RPMI7951 (cell line): ENCODE measurements at regions not wholly inside any gene's neighbourhood (a gene's known extent, or its start where the extent isn't known, plus 50 kb on each side); places are given as distances from the start of the nearest gene placed in this dataset.
A peak's percentile ranks its signal among the peaks of the same experiment; 100 is the strongest.
"Not testable (repeated sequence)": the region's sequence is repeated elsewhere in the genome, so short reads cannot be mapped to it uniquely, and the experiment has no call there.

ENCODE experiments used
- DNase-seq: peaks from one replicate; pipeline ENCODE4 v3.0.0-alpha.2; 2012; ENCODE audit warnings: low read depth

DNA sequence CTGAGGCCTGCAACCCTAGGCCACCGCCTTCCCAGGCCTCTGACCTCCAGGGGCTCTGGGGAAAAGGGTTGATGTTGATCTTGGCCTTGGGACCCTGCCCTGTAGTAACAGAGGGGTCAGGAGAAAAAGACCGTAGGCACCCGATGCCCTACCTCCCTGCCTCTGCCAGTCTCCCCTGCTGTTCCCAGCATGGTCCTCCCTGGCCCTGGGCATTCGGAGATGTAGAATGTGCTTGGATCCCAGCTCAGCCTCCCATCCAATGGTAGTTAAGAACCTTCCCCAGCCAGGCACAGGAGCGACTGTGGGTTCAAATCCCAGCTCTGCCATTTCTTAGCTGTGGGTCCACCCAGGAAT, 72.0 kb upstream of the TARDBP start:
- DNase-seq = no peak

GRCh38 chr1:10940838-10941237, 71.6 kb upstream of the TARDBP start:
- no peak for DNase-seq

- peak; percentile 24 for DNase-seq
Measured at GRCh38 chr1:10941891-10942541, 70.4 kb upstream of the TARDBP start.

- DNase-seq = no peak
Measured at GRCh38 chr1:10942542-10942912, 69.9 kb upstream of the TARDBP start.

DNA sequence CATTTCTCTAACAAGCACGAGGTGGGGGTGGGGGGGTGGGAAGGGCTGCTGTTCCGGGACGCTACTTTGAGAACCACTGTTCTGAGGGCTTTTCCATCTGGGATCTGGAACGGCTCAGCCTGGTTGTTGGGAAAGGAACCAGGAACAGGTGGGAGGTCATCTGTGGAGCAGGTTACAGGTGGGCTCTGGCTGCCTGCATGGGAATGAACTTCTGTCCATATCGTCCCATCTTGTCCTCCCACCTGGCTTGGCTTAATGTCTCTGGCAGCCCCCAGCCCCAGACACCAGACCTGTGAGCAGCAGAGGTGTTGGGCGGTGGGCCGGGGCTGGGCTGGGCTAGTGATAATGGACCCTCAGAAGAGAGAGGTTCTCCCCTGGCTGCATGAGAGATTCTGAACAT, 69.4 kb upstream of the TARDBP start:
- DNase-seq = no peak

- DNase-seq = peak; percentile 58
Measured at GRCh38 chr1:10943991-10944730, 68.3 kb upstream of the TARDBP start.

GRCh38 chr1:10945991-10946509, 66.4 kb upstream of the TARDBP start:
- no peak for DNase-seq

DNA sequence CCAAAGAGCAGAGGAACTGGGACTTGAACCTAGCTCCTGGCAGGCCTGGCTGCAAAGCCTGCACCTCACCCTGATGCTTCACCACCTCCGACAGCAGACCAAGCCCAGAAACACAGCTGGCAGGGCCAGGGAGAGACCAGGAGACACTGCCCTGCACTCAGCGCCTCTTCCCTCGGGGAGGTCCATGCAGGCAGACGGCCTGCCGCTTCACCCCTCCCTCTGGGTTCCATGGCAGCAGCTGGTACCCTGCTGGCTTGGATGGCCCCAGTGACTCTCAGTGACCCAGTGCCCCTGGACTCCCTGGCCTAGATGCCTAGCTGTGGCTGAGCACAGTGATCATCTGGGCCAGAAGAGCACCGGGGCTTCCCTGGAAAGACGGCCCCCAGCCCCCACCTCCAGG, 65.3 kb upstream of the TARDBP start:
- no peak for DNase-seq

DNA sequence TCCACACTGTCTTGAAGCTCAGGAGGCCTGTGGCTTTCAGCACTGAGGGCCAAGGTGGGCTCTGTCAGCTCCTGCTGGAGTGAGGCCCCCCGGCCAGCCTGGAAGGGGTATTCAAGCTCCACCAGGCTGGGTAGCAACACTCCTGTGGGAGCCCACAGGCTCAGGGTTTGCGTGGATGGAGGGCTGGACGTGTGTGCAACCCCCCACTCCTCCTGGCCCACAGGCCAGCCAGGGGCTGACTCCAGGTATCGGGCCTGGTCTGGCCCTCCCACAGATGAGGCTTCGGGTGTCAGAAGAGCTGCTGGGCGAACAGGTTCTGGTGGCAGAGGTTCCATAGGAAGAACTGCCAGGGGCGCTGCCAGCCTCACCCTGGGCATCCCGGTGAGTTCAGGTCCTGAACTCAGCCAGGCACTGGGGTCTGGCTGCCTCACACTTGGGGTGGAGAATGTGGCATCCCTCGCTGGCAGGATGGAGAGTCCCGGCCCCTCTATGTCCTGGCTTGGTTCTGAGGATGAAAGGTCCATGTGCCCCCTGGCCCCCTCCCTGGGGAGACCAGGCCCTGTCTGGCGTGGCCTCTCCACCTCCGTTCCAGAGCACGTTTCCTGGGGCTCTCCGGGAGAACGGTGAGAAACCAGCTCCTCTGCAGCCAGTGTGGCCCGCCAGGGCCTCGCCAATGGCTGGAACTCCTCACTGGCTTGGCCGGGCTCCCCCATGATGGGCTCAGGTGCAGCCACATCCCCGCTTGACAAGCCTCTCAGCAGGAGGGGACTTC, 64.6 kb upstream of the TARDBP start:
- no peak for DNase-seq

DNA sequence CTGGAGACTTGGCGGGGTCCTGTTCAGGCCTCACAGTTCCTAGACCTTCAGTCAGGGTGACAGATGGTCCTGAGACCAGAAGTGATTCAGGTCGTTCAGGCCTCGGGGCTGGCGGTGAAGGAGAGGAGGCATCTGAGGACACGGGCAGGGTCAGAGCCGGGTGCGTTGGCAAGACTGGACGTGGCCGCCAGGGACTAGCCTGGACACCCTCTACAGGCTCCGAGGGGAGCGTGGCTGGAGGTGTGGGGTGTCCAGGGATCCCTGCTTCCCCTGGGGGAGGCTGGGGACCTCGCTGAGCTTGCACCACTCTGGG, 64.0 kb upstream of the TARDBP start:
- no peak for DNase-seq

DNA sequence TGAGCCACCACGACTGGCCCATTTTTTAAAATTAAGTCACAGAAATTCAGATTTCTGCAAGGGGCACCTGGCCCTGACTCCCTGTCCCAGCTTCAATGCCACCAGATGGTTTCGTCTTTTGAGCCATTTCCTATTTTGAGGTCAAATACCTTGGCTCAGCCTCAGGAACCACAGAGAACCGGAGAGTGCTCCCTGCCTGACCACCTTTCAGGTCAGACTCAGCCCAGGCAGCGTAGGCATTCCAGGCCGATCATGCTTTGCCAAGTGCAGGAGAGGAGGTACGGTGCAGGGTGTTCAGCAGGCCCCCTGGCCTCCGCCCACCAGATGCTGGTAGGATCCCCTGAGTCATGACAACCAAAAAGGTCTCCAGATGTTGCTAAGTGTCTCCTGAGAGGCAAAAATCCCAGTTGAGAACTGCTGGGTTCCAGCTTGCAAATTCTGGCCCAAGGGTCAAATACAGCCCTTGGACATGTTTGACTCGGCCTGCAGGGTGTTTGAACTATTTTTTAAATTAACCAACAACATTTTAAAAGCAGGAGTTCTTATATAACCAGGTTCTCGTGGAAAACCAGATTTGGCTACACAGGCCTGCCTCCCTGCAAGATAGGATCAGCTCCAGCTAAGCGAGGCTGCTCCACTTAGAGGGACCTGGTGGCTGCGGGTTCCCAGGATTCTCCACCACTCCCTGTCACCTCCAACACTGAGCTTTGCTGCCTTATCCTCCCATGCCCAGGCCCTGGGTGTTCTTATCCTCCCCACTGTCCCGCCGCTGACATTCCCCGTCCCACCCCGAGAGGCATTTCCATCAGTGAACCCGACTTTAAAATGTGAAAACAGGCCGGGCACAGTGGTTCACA, 61.9 kb upstream of the TARDBP start:
- DNase-seq = no peak

DNA sequence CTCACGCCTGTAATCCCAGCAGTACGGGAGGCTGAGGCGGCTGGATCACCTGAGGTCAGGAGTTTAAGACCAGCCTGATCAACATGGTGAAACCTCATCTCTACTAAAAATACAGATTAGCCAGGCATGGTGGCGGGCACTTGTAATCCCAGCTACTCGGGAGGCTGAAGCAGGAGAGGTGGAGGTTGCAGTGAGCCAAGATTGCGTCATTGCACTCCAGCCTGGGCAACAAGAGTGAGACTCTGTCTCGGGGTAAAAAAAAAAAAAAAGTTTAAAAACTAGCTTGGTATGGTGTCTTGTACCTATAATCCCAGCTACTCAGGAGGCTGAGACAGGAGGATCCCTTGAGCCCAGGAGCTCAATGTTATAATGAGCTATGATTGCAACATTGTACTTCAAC, 61.2 kb upstream of the TARDBP start:
- DNase-seq = not testable (repeated sequence)

DNA sequence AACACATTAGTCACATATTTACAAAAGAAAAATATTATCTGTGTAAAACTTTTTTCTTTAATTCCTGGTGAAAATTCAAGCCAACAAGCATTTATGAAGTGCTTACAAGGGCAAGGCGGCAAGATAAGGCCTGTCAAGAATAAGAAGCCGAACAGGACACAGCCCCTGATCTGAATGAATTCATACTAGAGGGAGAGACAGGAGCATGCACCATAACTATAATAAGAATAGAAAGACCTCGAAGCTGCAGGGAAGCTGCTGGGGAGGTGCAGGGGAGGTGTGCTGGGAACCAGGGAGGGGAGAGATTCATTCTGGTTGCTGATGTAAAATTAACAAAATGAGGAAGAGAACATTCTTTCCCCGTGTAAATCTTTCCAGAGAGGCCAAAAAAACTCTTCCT, 60.5 kb upstream of the TARDBP start:
- DNase-seq = no peak

- no peak for DNase-seq
Measured at GRCh38 chr1:10953505-10954193, 58.8 kb upstream of the TARDBP start.

DNA sequence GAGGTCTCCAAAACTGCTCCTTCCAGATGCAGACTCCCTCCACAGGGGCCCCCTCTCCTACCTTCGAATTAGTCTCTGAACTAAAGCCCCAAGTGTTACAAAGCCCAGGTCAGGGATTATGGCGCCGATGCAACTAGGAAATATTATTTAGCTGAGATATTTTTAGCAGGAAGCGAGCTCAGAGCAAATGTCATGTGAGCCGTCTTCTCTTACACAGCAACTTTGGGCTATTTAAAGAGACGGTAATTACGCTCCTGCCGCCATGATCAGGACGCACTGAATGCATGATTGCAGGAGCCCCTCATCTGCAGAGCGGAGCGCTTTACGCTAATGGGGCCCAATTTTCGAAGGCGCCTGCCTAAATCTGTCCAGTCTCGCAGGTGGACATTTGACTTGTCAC, 55.3 kb upstream of the TARDBP start:
- DNase-seq = no peak

GRCh38 chr1:10958614-10959013, 53.8 kb upstream of the TARDBP start:
- no peak for DNase-seq

GRCh38 chr1:10960411-10961299, 51.8 kb upstream of the TARDBP start:
- peak; percentile 52 for DNase-seq

DNA sequence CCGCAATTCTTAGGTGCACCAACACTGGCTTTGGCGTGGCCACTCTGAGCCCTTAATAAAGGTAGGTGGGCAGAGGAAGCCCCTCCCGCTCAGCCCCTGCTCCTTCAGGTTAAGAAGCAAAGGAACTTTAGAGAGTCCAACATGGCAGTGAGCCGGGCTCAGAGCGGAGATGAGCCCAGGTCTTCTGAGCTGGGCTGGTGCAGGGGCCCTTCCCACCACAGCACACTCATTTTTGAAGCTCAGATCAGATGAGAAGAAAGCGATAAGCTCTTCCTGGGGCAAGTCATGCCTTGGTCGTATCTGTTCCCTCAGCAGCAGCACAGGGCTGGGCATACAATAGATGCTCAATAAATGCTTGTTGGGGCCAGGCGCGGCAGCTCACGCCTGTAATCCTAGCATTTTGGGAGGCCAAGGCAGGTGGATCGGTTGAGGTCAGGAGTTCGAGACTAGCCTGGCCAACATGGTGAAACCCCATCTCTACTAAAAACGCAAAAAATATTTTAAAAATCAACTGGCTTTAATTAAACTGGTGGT, 51.1 kb upstream of the TARDBP start:
- DNase-seq = no peak

- no peak for DNase-seq
Measured at GRCh38 chr1:10962483-10962882, 50.0 kb upstream of the TARDBP start.
